ENCODE measurements at regions not wholly inside any gene's neighbourhood (a gene's known extent, or its start where the extent isn't known, plus 50 kb on each side); places are given as distances from the start of the nearest gene placed in this dataset.

DNA sequence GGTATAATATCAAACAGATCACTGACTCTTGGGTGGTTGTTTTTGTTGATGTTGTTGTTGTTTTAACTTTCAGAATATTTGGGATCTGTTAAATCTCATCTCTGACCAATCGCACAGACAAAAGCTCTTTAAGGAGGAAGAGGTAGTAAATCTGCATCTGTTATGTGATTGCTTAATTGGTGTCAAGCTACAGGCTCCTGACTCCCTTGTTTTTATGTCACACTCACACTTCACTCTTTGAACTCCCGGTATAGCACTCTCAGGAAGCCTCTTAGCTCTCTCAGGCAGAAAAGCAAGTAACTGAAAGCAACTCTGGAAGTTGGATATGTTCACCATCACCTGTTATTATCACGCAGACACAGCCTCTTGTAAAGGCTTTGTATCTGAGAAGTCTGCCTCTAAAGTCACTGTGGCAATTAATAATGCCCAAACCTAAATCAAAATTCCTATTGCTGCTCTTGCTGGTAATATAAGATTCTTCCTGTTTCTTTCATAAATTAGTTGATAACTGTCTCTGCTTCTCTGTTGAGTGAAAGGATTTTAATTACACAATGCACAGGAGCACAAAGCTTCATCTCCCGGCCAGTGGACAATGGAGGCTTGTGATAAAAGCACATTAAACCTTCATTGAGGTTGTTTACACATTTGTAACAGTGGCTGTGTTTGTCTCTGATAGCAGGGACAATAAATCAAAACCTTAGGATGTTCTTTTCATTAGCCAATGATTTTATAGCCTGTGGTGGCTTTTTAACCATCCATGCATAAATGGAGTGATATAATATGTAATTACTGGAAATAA is 576.7 kb downstream of the MFSD1 start:
- intact Hi-C loops (cut with micrococcal nuclease) = no loop called here
- BruUV-seq (replicated peaks) = no TSS peak
- Histone ChIP-seq H3K79me2 (ENCODE audit: insufficient read depth, low read length) (no peaks in the 10 kb centered on the region), H3K4me1 (ENCODE audit: control insufficient read depth in 1 of 2, insufficient read depth in 2 of 2, low read length in 2 of 2) (no peaks in the 10 kb centered on the region), H3K4me3 (replicated peaks in 1 of 2; ENCODE audit: low read depth in 1 of 2, low read length in 2 of 2) (no peak overlapping the region), H3K27ac (ENCODE audit: low read depth, low read length) (no peak overlapping the region), H4K20me1 (ENCODE audit: insufficient read depth) (no peaks in the 10 kb centered on the region), H3K9me2 (ENCODE audit: insufficient read depth) (no peaks in the 10 kb centered on the region), H2AFZ (ENCODE audit: low read depth, low read length, poor library complexity, severe bottlenecking) (no peak overlapping the region), H3K27me3 (ENCODE audit: insufficient read depth, low read length) (no peaks in the 10 kb centered on the region), H3K36me3 (ENCODE audit: control insufficient read depth in 1 of 2, insufficient read depth in 2 of 2, low read length in 2 of 2) (no peaks in the 10 kb centered on the region), H3K4me2 (ENCODE audit: low read length) (no peak overlapping the region), H3K9ac (ENCODE audit: low read length) (no peak overlapping the region), H3K9me3 (ENCODE audit: control insufficient read depth in 1 of 2, insufficient read depth in 1 of 2, low read depth in 1 of 2, low read length in 2 of 2) (no peaks in the 10 kb centered on the region)
- POLR2A ChIA-PET = no interaction called here
- CTCF ChIA-PET = no interaction called here
- DNase-seq (ENCODE audit: low read depth, low spot score) = no peak
- TF ChIP-seq TCF7L2 (IDR thresholded peaks at IDR 0.05; ENCODE audit: borderline replicate concordance, extremely low read depth, insufficient read depth, insufficient read length) = no peak
- TF ChIP-seq CBX3 (IDR thresholded peaks at IDR 0.05; ENCODE audit: low read depth) = no peak
- TF ChIP-seq, protein P1, sequence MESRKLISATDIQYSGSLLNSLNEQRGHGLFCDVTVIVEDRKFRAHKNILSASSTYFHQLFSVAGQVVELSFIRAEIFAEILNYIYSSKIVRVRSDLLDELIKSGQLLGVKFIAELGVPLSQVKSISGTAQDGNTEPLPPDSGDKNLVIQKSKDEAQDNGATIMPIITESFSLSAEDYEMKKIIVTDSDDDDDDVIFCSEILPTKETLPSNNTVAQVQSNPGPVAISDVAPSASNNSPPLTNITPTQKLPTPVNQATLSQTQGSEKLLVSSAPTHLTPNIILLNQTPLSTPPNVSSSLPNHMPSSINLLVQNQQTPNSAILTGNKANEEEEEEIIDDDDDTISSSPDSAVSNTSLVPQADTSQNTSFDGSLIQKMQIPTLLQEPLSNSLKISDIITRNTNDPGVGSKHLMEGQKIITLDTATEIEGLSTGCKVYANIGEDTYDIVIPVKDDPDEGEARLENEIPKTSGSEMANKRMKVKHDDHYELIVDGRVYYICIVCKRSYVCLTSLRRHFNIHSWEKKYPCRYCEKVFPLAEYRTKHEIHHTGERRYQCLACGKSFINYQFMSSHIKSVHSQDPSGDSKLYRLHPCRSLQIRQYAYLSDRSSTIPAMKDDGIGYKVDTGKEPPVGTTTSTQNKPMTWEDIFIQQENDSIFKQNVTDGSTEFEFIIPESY (IDR thresholded peaks at IDR 0.05; ENCODE audit: extremely low read depth, insufficient replicate concordance, low read length) = no peak
- TF ChIP-seq, protein P2, sequence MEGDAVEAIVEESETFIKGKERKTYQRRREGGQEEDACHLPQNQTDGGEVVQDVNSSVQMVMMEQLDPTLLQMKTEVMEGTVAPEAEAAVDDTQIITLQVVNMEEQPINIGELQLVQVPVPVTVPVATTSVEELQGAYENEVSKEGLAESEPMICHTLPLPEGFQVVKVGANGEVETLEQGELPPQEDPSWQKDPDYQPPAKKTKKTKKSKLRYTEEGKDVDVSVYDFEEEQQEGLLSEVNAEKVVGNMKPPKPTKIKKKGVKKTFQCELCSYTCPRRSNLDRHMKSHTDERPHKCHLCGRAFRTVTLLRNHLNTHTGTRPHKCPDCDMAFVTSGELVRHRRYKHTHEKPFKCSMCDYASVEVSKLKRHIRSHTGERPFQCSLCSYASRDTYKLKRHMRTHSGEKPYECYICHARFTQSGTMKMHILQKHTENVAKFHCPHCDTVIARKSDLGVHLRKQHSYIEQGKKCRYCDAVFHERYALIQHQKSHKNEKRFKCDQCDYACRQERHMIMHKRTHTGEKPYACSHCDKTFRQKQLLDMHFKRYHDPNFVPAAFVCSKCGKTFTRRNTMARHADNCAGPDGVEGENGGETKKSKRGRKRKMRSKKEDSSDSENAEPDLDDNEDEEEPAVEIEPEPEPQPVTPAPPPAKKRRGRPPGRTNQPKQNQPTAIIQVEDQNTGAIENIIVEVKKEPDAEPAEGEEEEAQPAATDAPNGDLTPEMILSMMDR (IDR thresholded peaks at IDR 0.05 in 2 of 3, conservative IDR thresholded peaks at IDR 0.05 in 1 of 3; ENCODE audit: borderline replicate concordance in 1 of 3, insufficient read depth in 1 of 3, low read depth in 2 of 3, low read length in 2 of 3) = no peak
- TF ChIP-seq FOSL1 (IDR thresholded peaks at IDR 0.05; ENCODE audit: low read depth) = no peak
- TF ChIP-seq, protein P3, sequence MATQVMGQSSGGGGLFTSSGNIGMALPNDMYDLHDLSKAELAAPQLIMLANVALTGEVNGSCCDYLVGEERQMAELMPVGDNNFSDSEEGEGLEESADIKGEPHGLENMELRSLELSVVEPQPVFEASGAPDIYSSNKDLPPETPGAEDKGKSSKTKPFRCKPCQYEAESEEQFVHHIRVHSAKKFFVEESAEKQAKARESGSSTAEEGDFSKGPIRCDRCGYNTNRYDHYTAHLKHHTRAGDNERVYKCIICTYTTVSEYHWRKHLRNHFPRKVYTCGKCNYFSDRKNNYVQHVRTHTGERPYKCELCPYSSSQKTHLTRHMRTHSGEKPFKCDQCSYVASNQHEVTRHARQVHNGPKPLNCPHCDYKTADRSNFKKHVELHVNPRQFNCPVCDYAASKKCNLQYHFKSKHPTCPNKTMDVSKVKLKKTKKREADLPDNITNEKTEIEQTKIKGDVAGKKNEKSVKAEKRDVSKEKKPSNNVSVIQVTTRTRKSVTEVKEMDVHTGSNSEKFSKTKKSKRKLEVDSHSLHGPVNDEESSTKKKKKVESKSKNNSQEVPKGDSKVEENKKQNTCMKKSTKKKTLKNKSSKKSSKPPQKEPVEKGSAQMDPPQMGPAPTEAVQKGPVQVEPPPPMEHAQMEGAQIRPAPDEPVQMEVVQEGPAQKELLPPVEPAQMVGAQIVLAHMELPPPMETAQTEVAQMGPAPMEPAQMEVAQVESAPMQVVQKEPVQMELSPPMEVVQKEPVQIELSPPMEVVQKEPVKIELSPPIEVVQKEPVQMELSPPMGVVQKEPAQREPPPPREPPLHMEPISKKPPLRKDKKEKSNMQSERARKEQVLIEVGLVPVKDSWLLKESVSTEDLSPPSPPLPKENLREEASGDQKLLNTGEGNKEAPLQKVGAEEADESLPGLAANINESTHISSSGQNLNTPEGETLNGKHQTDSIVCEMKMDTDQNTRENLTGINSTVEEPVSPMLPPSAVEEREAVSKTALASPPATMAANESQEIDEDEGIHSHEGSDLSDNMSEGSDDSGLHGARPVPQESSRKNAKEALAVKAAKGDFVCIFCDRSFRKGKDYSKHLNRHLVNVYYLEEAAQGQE (IDR thresholded peaks at IDR 0.05; ENCODE audit: low read depth) = no peak
- no peak for TF ChIP-seq SRF (IDR thresholded peaks at IDR 0.05; ENCODE audit: low read depth)
- TF ChIP-seq POLR2AphosphoS5 (IDR thresholded peaks at IDR 0.05; ENCODE audit: low read depth, low read length) = no peak
- no peak for TF ChIP-seq POLR2A (IDR thresholded peaks at IDR 0.05; ENCODE audit: borderline replicate concordance, extremely low read depth, insufficient read depth, insufficient read length)
- no peak for TF ChIP-seq EZH2 (IDR thresholded peaks at IDR 0.05)
- no peak for TF ChIP-seq CEBPB (IDR thresholded peaks at IDR 0.05; ENCODE audit: low read depth)
- no peak for TF ChIP-seq ELF1 (IDR thresholded peaks at IDR 0.05; ENCODE audit: borderline replicate concordance, low read depth)
- TF ChIP-seq, protein P4, sequence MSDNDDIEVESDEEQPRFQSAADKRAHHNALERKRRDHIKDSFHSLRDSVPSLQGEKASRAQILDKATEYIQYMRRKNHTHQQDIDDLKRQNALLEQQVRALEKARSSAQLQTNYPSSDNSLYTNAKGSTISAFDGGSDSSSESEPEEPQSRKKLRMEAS (IDR thresholded peaks at IDR 0.05) = no peak
- no peak for TF ChIP-seq RAD21 (IDR thresholded peaks at IDR 0.05; ENCODE audit: low read depth)
- no peak for TF ChIP-seq ZFX (IDR thresholded peaks at IDR 0.05)
- no peak for ATAC-seq
- RAD21 ChIA-PET (ENCODE audit: low non-redundant PET in 1 of 2, low total read pairs in 2 of 2, uncharacterized antibody in 2 of 2, unreplicated experiment in 2 of 2) = no interaction called here

All from HCT116 (cell line).